PC-3 (cell line): ENCODE measurements at regions not wholly inside any gene's neighbourhood (a gene's known extent, or its start where the extent isn't known, plus 50 kb on each side); places are given as distances from the start of the nearest gene placed in this dataset.

Source experiments
- CTCF ChIP-seq: fragments of 300-600 bp; sonication (generic); conservative IDR thresholded peaks from 2 replicates; pipeline ENCODE4 v1.5.1; 2017; ENCODE audit warnings: antibody characterized with exemption, low read depth, mild to moderate bottlenecking, low read length
- EZH2 ChIP-seq: fragments of 300-600 bp; sonication (generic); IDR thresholded peaks from one replicate; pipeline ENCODE4 v1.6.1; 2017; ENCODE audit warnings: antibody characterized with exemption, mild to moderate bottlenecking, low read length; ENCODE audit not compliant: unreplicated experiment

GRCh38 chr7:51731075-51731474 is 414.5 kb upstream of the COBL start:
- TF ChIP-seq CTCF (no peak), EZH2 (no peak)
